NCI-H2227 treated with DMSO at 0.1 percent for 48 hours (cell line): ENCODE measurements at regions not wholly inside any gene's neighbourhood (a gene's known extent, or its start where the extent isn't known, plus 50 kb on each side); places are given as distances from the start of the nearest gene placed in this dataset.
"Not testable (repeated sequence)": the region's sequence is repeated elsewhere in the genome, so short reads cannot be mapped to it uniquely, and the experiment has no call there.

Source experiments
- DNase-seq: peaks from one replicate; lab custom pipeline; 2025; lab: John Stamatoyannopoulos, UW

DNA sequence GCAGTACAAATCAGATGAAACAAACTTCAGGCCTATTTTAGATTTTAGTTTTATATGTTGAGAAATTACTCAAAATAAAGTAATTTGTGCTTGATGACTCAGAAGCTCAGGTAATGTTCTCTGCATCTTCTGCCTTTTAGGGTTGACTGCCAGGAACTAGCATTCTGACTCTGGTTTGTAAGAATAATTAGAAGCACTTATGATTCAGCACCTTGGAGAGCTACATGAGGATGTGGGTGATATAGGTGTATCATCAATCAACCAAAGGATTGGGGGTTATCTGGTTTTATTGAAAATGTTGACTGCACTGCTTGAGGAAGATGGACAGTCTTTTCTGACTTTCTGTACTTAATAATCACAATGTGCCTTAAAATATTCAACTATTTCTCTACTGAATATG, 118.7 kb upstream of the SGCD start:
- DNase-seq, result no peak

DNA sequence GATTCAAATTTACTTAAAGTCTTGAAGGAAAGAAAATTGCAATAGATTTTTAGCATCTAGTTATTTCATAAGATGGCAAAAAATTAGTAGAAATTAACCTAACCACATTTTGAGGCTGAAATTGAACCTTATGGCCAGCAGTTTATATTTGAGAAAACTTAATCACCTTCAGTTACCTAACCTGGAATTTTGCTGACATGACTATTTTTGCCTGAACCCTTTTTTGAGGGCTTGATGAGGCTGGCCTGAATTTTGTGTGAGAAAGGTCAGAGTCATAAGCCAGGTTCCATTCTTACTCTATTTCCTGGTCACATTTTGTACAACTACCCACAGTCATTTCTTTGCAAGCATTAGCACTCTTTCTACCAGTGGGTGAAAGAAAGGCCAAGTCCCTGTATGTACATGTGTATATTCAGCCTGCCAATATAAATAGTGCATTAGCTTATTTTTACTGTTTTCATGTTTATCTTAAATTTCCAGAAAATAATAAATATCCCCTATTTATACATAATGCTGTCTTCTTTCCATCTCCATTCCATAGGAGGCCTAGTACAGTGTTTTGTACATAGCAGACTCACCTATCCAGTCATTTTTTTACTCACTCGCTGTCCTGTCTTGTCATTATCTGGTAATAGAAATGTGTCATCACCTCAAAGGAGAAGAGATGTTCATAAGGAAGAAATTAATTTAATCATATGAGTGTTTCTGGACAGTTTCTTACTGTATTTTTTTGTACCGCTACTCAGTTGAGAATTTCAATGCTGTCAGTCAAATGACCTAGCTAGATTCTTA, 108.4 kb upstream of the SGCD start:
- no peak for DNase-seq

DNA sequence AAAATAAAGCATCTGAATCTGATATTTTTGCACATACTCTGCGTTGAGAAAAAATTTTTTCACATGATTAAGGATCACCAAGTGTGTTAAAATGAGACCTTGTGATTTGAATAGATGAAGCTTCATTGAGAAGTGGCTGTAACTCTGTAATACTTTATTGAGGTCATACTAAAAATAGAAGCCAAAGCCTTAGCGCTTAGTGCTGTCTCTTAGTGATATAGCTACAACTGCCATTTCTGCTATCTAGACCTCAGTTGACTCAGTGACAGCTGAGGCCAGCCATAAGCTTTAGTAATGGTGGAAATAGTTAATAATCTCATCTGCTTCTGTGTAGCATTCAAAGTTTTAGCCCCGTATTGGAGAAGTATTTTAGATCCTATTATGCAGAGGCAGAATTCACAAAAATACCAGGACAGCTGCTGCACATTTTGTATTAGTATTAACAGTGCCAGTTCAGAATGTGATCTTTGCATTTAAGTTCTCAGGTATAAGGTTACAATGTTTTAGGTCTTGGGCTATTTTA, 107.4 kb upstream of the SGCD start:
- DNase-seq, result no peak

DNA sequence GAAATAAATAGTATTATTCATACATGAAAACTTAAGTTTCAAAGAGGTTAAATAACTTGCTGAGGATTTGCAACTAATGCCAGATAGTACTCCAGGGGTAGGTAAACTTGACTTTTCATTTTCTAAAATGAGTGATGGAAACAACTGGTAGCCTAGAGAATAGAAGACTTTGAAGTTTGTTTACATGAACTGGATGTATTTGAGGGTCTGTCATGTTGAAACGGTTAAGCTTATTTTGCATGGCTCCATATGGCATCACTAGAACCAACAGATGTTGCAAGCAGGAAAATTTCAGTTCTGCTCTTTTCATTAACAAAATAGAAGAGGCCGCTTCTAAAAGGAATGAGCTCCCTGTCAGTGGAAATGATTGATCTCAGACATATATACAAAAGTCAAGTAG, 105.1 kb upstream of the SGCD start:
- no peak for DNase-seq

DNA sequence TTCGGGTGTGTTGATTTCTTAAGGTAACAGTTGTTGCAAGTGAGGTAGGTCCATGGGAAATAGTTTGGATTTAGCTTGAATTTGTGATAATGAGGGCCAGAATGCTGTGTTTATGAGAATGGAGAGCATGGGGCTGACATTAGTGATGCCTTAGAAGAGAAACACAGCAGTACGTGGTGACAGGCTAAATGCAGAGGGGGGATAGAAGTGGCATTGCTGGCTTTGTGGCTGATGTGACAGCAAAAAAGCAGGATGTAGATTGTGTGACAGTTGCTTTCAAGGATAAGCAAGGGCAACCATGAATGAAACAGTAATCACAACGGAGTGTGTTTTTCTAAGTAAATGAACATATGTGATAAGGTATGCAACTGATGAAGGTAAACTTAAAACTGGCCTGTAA, 103.4 kb upstream of the SGCD start:
- no peak for DNase-seq

DNA sequence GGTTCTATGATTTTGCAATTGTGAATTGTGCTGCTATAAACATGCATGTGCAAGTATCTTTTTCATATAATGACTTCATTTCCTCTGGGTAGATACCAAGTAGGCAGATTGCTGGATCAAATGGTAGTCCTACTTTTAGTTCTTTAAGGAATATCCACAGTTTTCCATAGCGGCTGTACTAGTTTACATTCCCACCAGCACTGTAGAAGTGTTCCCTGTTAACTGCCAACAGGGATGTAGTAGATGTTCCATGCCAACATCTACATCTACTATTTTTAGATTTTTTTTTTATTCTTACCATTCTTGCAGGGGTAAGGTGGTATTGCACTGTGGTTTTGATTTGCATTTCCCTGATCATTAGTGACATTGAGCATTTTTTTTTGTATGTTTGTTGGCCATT, 100.5 kb upstream of the SGCD start:
- not testable (repeated sequence) for DNase-seq

DNA sequence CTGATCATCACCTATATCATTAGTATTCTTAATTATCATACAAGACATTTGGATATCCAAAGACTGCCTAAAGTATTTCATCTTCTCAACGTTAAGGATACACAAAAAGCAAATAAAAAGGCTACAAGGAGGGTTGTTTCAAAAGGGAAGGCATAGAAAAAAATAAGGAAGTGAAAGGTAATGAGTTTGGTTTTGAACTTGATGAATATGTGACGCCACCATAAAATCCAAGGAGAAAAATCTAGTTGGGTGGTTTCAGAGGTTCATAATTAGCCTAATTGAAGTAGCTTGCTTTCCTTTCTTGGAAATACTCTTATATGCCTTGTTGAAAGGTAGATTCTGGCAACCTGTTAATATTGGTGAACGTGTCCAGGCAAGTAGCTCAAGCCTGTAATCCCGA, 96.1 kb upstream of the SGCD start:
- no peak for DNase-seq

DNA sequence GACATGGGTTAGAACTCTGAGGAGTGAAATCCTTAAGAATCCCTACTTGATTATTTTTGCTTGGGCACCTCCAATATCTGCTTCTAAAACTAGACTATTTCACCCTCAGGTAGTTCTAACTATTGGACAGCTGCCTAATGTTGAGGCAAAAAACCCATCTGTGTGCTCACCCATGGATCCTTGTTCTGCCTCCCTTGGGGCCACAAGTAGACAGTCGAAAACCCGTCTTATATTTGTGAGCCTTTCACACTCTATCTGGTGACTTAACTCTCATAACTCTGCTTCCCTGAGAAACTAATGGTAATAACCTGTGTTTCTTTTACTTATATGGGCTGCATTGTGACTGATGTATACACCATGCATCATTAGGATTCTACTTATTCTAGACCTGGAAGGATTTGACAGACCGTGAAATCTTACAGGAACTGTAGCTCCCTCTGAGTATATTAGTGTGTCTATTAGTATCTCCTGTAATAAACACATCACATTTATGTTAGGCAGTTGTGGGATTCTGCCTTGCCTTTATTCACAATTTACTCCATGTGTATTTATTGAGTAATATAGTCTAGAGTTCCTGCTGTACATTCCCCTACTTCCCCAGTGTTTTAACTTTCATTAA, 94.6 kb upstream of the SGCD start:
- no peak for DNase-seq

DNA sequence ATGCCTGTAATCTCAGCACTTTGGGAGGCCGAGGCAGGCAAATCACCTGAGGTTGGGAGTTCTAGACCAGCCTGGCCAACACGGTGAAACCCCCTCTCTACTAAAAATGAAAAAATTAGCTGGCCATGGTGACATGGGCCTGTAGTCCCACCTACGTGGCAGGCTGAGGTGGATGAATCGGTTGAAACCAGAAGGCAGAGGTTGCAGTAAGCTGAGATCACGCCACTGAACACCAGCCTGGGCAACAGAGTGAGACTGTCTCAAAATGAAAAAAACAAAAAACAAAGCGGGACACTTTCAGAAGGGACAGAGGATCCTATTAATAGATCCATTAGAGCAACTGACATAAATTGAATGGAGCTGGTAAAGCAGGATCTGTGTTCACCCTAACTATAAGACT, 89.6 kb upstream of the SGCD start:
- no peak for DNase-seq

DNA sequence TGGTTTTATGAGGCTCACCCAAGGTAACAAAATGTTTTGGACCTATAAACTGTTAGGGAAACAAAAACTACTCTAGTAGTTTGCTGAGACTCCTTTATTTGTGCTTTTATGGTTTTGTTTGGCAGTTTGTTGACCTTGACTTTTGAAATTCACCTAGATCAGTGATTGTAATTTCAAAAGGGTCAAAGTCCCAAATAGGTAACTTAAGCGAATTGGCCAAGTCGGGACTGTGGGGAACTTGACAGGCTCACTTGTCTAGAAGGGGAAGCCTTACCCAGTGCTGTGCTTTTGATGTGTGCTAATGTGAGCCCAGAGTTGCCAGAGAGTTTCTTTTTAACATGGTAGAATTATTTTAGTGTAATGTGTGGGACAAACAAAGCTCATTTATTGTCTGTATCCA, 87.2 kb upstream of the SGCD start:
- DNase-seq, result no peak

DNA sequence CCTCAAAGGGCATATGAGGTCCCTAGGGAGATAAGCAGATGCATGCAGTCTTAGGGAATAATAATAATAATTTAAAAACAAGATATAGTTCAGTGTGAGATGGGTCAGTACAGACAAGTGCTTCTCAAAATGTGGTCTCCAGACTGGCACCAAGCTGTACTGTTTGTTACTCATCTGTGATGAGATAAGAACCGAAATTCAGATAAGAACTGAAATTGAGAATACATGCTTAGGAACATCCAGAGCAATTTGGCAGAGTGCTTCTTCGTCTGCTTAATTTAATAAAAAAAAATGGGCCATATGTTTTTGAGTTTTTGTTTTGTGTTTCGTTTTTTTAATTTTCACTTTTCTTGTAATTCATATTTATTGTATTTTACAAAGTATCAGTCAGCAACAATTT, 86.5 kb upstream of the SGCD start:
- DNase-seq, result no peak

DNA sequence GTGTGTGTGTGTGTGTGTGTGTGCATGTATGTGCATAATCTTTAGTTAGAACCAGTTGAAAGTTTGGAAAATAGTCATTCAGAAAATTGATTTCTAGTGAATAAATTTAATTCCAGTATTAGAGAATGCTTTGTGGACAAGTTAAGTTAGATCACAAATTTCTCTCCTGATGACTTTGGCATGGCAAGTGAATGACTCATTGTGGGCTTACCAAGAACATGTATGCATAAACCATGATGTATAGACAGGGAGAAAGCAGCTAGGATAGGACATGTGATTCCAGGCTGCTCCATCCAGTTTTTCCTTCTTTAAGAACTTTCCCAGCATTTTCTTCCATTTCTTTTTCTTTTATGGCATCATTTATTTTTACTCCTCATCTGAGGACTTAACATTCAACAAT, 85.7 kb upstream of the SGCD start:
- no peak for DNase-seq

DNA sequence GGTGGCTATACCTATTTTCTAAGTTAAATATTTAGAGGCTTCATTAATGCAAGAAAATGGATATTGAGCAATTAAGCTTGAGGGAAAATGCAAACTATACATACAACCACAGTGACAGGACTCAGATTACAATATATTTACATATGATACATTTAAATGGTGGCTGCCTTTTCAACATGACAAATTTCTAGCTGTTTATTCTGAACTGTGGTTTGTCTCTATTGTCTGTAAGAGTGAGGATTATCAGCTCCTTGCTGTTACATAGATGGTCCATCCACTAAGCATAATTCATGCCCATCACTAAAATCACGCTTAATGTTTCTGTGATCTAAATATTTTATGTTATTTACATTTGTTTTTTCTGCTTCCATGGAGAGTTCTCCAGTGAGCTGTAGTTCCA, 81.1 kb upstream of the SGCD start:
- DNase-seq, result no peak

DNA sequence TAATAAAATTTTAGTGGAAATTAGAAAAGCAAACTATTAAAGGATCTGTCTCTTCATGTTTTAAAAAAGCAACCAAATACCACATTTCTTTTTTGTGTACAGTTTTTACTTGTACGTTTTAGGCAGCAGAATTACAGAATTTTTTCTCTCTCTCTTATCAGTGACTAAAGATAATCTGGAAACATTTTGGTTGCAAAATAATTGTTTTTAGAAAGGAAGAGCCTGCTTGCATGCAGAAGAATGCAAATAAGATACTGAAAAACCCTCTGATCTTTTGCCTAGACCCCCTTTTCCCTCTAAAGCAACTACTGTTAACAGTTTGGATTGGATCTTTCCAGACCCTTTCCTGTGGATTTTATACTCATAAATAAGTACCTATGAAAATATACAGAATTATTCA, 75.9 kb upstream of the SGCD start:
- DNase-seq, result no peak

DNA sequence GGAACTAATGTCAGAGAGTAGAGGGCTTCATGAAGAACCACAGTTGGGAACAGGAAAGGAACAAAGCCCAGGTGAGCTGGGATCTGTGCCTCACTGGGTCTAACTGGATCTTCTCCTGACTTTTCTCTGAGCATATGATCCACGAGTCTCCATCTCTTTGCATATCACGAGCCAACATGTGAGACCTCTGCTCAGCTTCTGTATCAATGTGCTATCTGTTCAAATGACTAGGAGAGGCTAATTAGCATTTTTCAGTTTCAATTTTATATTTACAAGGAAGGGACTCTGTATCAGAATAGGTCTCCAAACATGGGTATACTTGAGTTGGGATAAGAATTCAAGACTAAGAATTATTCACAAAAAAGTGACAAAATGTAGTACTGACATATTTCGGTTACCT, 73.8 kb upstream of the SGCD start:
- DNase-seq, result no peak

DNA sequence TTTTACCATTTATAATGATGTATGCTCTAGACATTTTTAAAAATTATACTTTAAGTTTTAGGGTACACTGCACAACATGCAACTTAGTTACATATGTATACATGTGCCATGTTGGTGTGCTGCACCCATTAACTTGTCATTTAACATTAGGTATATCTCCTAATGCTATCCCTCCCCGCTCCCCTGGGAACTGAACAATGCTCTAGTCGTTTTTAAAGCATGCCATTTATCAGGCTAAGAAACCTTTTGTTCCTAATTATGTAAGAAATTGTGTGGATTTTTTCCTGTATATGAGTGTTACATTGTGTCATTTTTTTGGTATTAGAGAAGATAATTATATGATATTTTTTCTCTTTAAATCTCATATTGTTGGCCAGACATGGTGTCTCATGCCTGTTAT, 72.8 kb upstream of the SGCD start:
- DNase-seq, result no peak

DNA sequence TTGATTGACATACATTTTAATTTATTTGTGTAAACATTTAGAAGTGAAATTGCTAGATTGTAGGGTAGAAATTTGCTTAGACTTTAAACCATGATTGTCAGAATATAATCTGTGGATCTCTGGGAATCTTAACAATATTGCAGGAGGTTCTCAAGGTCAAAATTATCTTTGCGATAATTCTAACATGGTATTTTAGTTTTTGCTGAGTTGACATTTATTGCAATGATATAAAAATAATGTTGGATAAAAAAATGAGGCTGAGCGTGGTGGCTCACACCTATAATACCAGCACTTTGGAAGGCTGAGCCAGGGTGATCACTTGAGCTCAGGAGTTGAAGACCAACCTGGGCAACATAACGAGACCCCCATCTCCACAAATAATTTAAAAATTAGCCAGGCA, 70.3 kb upstream of the SGCD start:
- DNase-seq, result no peak

DNA sequence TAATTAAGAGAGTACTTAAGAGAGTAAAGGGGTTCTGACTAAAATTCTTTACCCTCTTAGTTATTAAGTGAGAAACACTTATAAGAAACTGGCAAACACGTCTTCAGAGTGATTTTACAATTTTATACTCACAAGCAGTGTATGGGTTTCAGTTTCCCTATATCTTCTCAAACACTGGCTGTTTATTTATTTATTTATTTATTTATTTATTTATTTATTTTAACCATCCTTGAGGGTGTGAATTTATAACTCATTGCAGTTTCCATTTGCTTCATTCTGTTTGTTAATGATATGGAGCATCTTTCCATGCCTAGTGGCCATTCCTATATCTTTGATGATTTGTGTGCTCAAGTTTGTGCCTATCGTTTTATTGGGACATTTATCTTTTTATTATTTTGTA, 68.0 kb upstream of the SGCD start:
- no peak for DNase-seq

DNA sequence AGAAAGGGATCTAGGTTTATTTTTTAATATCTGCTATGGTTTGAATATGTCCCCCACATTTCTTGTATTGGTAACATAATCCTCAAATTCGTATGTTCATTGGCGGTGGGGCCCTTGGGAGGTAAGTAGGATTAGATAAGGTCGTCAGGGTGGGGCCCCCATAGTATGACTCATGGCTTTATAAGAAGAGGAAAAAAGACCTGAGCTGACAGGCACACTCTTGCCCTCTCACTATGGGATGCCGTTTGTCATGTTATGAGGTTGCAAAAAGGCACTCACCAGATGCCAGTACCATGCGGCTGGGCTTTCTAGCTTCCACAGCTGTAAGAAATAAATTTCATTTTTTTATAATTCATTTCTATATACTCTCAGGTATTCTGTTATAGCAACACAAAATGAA, 67.3 kb upstream of the SGCD start:
- DNase-seq, result no peak

DNA sequence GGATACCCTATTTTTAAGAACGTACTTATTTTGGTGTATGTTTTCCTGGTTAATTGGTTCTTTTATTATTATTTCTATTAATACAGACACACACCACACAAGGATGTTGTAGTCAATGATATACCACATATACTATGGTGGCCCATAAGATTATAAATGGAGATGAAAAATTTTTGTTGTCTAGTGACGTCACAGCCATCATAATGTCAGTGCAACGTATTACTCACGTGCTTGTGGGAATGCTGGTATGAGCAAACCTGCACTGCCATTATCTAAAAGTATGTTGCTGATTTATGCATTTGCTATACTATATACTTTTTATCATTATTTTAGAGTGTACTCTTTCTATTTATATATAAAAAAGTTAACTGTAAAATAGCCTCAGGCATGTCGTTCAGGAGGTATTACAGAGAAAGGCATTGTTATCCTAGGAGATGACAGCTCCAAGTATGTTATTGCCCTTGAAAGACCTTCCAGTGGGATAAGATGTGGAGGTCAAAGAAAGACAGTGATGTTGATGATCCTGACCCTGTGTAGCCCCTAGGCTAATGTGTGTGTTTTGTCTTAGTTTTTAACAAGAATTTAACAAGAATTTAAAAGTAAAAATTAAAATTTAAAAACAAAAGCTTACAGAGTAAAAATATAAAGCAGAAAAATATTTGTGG, 65.6 kb upstream of the SGCD start:
- DNase-seq, result no peak

DNA sequence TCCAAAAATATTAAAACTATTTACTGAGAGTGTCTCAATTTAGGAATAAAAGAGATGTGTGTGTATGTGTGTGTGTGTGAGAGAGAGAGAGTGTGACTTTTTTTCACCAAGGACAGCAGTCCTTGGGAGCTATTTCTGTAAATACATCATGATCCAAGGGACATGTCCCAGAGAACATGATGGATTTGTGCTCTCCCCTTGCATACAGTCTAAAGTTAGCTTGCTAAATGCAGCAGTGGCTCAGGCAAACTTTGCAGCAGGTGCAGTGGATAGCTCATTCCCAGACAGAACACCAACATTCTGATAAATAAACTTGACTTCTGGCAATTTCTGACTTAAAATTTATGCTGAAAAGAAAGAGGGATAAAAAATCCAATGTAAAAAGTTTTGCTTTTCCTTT, 55.4 kb upstream of the SGCD start:
- no peak for DNase-seq

DNA sequence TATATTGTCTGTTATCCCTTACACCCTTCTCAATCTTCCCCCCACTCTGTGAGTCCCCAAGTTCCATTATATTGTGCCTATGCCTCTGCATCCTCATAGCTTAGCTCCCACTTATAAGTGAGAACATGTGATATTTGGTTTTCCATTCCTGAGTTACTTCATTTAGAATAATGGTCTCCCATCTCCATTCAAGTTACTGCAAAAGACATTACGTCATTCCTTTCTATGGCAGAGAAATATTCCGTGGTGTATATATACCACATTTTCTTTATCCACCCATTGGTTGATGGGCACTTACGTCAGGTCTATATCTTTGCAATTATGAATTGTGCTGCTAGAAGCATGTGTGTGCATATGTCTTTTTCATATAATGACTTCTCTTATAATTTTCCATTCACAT, 54.8 kb upstream of the SGCD start:
- no peak for DNase-seq

DNA sequence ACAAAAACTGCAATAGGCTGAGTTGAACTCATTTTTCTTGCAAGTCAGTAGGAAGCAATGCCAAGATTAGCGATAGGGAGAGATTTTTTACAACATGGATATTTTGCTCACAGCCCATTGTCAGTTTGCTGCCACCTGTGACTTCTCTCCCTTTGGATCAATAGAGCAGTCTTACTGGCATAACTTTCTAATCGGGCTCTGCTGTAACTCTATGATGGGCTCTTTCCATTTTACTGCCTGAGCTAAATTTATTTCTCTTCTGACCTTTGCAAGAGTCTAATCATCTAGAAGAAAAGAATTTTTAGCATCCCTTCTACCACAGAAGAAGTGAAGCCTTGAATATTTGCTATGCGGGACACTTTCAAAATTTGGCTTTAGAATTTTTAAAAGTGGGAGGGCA, 53.6 kb upstream of the SGCD start:
- DNase-seq, result no peak
